ENCODE measurements at regions not wholly inside any gene's neighbourhood (a gene's known extent, or its start where the extent isn't known, plus 50 kb on each side); places are given as distances from the start of the nearest gene placed in this dataset.

- ATAC-seq (no peak), DNase-seq (ENCODE audit: low read depth, low spot score) (no peak)
- Histone ChIP-seq H3K27me3 (ENCODE audit: control insufficient read depth, insufficient read depth, low read length) (no peaks in the 10 kb centered on the region), H3K27ac (ENCODE audit: low read length) (no peak overlapping the region), H3K36me3 (ENCODE audit: control insufficient read depth, insufficient read depth, low read length) (no peaks in the 10 kb centered on the region), H3K9me3 (ENCODE audit: control insufficient read depth, insufficient read depth, low read depth, low read length) (no peaks in the 10 kb centered on the region), H3K4me3 (ENCODE audit: low read depth in 2 of 2, low read length in 2 of 2) (no peak overlapping the region), H3K4me1 (ENCODE audit: control insufficient read depth, insufficient read depth, low read length) (no peaks in the 10 kb centered on the region)
- no TSS peak for BruUV-seq (replicated peaks)
- intact Hi-C loops (cut with micrococcal nuclease; ENCODE audit: unreplicated experiment): no loop called here
- ChIA-PET POLR2A (no interaction called here), CTCF (no interaction called here)
- in situ Hi-C loops (cut with HindIII; ENCODE audit: low pct_unique_long_range_greater_than_20kb, low sequenced_read_pairs): no loop called here
- no peak for TF ChIP-seq SIN3A (IDR thresholded peaks at IDR 0.05; ENCODE audit: borderline replicate concordance, insufficient read depth, low read depth, low read length)
- TF ChIP-seq, protein P1, sequence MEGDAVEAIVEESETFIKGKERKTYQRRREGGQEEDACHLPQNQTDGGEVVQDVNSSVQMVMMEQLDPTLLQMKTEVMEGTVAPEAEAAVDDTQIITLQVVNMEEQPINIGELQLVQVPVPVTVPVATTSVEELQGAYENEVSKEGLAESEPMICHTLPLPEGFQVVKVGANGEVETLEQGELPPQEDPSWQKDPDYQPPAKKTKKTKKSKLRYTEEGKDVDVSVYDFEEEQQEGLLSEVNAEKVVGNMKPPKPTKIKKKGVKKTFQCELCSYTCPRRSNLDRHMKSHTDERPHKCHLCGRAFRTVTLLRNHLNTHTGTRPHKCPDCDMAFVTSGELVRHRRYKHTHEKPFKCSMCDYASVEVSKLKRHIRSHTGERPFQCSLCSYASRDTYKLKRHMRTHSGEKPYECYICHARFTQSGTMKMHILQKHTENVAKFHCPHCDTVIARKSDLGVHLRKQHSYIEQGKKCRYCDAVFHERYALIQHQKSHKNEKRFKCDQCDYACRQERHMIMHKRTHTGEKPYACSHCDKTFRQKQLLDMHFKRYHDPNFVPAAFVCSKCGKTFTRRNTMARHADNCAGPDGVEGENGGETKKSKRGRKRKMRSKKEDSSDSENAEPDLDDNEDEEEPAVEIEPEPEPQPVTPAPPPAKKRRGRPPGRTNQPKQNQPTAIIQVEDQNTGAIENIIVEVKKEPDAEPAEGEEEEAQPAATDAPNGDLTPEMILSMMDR (IDR thresholded peaks at IDR 0.05): no peak
- TF ChIP-seq TCF7L2 (IDR thresholded peaks at IDR 0.05; ENCODE audit: low read depth, low read length): no peak
- no peak for TF ChIP-seq REST (IDR thresholded peaks at IDR 0.05; ENCODE audit: insufficient read depth in 1 of 2, low read depth in 2 of 2, low read length in 1 of 2)
- no peak for TF ChIP-seq POLR2AphosphoS5 (IDR thresholded peaks at IDR 0.05; ENCODE audit: low read depth, low read length)
These were observed 263.7 kb downstream of the SOX11 start for GRCh38 chr2:5955921-5956320.

- DNase-seq (ENCODE audit: low read depth, low spot score) (no peak), ATAC-seq (no peak)
- Histone ChIP-seq H3K4me1 (ENCODE audit: control insufficient read depth, insufficient read depth, low read length) (no peaks in the 10 kb centered on the region), H3K4me3 (ENCODE audit: low read depth in 2 of 2, low read length in 2 of 2) (no peak overlapping the region), H3K9me3 (ENCODE audit: control insufficient read depth, insufficient read depth, low read depth, low read length) (no peaks in the 10 kb centered on the region), H3K27ac (ENCODE audit: low read length) (no peak overlapping the region), H3K36me3 (ENCODE audit: control insufficient read depth, insufficient read depth, low read length) (no peaks in the 10 kb centered on the region), H3K27me3 (ENCODE audit: control insufficient read depth, insufficient read depth, low read length) (no peaks in the 10 kb centered on the region)
- no TSS peak for BruUV-seq (replicated peaks)
- TF ChIP-seq TCF7L2 (IDR thresholded peaks at IDR 0.05; ENCODE audit: low read depth, low read length): no peak
- no peak for TF ChIP-seq POLR2AphosphoS5 (IDR thresholded peaks at IDR 0.05; ENCODE audit: low read depth, low read length)
- TF ChIP-seq SIN3A (IDR thresholded peaks at IDR 0.05; ENCODE audit: borderline replicate concordance, insufficient read depth, low read depth, low read length): no peak
- TF ChIP-seq REST (IDR thresholded peaks at IDR 0.05; ENCODE audit: insufficient read depth in 1 of 2, low read depth in 2 of 2, low read length in 1 of 2): no peak
- CTCF ChIA-PET: no interaction called here
- intact Hi-C loops (cut with micrococcal nuclease; ENCODE audit: unreplicated experiment): no loop called here
- in situ Hi-C loops (cut with HindIII; ENCODE audit: low pct_unique_long_range_greater_than_20kb, low sequenced_read_pairs): no loop called here
- POLR2A ChIA-PET: no interaction called here
These were observed 267.9 kb downstream of the SOX11 start for GRCh38 chr2:5959836-5960820.
